ENCODE measurements at regions not wholly inside any gene's neighbourhood (a gene's known extent, or its start where the extent isn't known, plus 50 kb on each side); places are given as distances from the start of the nearest gene placed in this dataset.

GRCh38 chr14:100015251-100015655, 50.0 kb upstream of the EVL start:
- TF ChIP-seq CTCF (IDR thresholded peaks at IDR 0.05) (no peak), POLR2A (IDR thresholded peaks at IDR 0.05) (no peak)
